ENCODE measurements at regions not wholly inside any gene's neighbourhood (a gene's known extent, or its start where the extent isn't known, plus 50 kb on each side); places are given as distances from the start of the nearest gene placed in this dataset.

GRCh38 chr1:163935738-163936374 is 614.1 kb downstream of the NUF2 start:
- no peak for TF ChIP-seq ZNF10 (tag by site-specific recombination; IDR thresholded peaks at IDR 0.05)
- TF ChIP-seq ZNF274 (IDR thresholded peaks at IDR 0.05; ENCODE audit: low read length) = no peak
- TF ChIP-seq ZNF274 (tag by site-specific recombination; IDR thresholded peaks at IDR 0.05; ENCODE audit: borderline replicate concordance) = no peak
- TF ChIP-seq, protein P1, sequence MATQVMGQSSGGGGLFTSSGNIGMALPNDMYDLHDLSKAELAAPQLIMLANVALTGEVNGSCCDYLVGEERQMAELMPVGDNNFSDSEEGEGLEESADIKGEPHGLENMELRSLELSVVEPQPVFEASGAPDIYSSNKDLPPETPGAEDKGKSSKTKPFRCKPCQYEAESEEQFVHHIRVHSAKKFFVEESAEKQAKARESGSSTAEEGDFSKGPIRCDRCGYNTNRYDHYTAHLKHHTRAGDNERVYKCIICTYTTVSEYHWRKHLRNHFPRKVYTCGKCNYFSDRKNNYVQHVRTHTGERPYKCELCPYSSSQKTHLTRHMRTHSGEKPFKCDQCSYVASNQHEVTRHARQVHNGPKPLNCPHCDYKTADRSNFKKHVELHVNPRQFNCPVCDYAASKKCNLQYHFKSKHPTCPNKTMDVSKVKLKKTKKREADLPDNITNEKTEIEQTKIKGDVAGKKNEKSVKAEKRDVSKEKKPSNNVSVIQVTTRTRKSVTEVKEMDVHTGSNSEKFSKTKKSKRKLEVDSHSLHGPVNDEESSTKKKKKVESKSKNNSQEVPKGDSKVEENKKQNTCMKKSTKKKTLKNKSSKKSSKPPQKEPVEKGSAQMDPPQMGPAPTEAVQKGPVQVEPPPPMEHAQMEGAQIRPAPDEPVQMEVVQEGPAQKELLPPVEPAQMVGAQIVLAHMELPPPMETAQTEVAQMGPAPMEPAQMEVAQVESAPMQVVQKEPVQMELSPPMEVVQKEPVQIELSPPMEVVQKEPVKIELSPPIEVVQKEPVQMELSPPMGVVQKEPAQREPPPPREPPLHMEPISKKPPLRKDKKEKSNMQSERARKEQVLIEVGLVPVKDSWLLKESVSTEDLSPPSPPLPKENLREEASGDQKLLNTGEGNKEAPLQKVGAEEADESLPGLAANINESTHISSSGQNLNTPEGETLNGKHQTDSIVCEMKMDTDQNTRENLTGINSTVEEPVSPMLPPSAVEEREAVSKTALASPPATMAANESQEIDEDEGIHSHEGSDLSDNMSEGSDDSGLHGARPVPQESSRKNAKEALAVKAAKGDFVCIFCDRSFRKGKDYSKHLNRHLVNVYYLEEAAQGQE (tag by site-specific recombination; IDR thresholded peaks at IDR 0.05) = no peak

Data from HEK293 (cell line).